Upper lobe of right lung (tissue), 1 donor: ENCODE measurements at regions not wholly inside any gene's neighbourhood (a gene's known extent, or its start where the extent isn't known, plus 50 kb on each side); places are given as distances from the start of the nearest gene placed in this dataset.

Experiments used
- ATAC-seq: fragments of 200-7000 bp; cut with Tn5 transposase; one replicate; pipeline ENCODE4 v1.9.1; 2020; ENCODE audit warnings: mild to moderate bottlenecking, moderate library complexity
- DNase-seq: peaks from one replicate; pipeline ENCODE4 v3.0.0-alpha.2; 2020
- H3K27ac ChIP-seq: fragments of 200-600 bp; one replicate; pipeline ENCODE4 v1.8.0; 2022
- H3K27me3 ChIP-seq: fragments of 200-600 bp; one replicate; pipeline ENCODE4 v1.8.0; 2022; ENCODE audit warnings: mild to moderate bottlenecking
- H3K36me3 ChIP-seq: fragments of 200-600 bp; one replicate; pipeline ENCODE4 v1.8.0; 2022
- H3K4me1 ChIP-seq: fragments of 200-600 bp; one replicate; pipeline ENCODE4 v1.8.0; 2022
- H3K4me3 ChIP-seq: fragments of 200-600 bp; one replicate; pipeline ENCODE4 v1.8.0; 2022; ENCODE audit warnings: mild to moderate bottlenecking
- H3K9me3 ChIP-seq: fragments of 200-600 bp; one replicate; pipeline ENCODE4 v1.8.0; 2022
- intact Hi-C: fragments of 100-400 bp; cut with DNase I; formaldehyde crosslinking; loops from one replicate; pipeline ENCODE4 v1.11.0; 2022
- TF ChIP-seq, protein P1 (sequence below): fragments of 200-600 bp; IDR thresholded peaks from one replicate; pipeline ENCODE4 v1.8.0; 2022; ENCODE audit warnings: antibody characterized with exemption
- donor health status: DM: no; HTN: yes; CAD: no; lungs with severe emphysema.

DNA sequence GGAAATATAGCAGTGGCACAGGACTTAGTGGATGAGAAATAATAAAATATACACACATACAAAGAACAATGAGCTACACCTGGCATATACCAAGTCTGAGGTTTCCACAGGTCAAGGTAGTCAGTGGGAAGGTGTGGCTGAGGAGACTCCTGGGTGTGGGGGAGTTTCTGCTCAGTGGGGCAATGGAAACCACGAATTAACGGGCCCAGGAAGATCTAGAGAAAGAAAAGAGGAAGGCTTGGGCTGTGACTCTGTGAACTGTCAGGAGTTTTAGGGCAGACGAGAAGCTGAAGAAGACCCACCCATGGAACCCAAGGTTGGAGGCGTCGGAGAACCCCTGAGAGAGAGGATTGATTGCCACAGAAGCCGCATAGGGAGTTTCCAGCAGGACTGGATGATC, 196.5 kb downstream of the HERPUD2 start:
- no peaks in the 10 kb centered on the region for H3K9me3 ChIP-seq
- TF ChIP-seq, protein P1, sequence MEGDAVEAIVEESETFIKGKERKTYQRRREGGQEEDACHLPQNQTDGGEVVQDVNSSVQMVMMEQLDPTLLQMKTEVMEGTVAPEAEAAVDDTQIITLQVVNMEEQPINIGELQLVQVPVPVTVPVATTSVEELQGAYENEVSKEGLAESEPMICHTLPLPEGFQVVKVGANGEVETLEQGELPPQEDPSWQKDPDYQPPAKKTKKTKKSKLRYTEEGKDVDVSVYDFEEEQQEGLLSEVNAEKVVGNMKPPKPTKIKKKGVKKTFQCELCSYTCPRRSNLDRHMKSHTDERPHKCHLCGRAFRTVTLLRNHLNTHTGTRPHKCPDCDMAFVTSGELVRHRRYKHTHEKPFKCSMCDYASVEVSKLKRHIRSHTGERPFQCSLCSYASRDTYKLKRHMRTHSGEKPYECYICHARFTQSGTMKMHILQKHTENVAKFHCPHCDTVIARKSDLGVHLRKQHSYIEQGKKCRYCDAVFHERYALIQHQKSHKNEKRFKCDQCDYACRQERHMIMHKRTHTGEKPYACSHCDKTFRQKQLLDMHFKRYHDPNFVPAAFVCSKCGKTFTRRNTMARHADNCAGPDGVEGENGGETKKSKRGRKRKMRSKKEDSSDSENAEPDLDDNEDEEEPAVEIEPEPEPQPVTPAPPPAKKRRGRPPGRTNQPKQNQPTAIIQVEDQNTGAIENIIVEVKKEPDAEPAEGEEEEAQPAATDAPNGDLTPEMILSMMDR, result no peak

DNA sequence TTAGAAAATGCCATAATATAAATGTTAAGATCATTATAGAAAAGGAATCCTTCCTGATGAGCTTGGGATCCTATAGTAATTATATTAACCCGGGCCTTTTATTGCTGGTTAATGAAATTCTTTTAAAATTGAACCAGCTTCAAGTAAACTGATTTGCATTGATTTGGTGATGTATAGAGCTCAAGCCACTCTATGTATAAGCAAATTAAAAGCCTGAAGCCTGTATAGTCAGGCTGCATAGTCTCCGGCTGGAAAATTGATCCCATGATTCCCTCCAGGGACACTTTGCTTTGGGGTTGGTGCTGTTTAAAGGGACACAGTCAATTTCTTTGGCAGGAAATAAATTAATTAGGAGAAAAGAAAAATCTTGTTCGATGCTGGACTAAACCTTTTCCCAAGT, 199.1 kb downstream of the HERPUD2 start:
- no peak overlapping the region for H3K4me3 ChIP-seq
- intact Hi-C loops, result no loop called here
- H3K4me1 ChIP-seq, result no peaks in the 10 kb centered on the region
- no peaks in the 10 kb centered on the region for H3K27me3 ChIP-seq
- DNase-seq (no peak), ATAC-seq (no peak)
- H3K27ac ChIP-seq, result no peak overlapping the region
- no peaks in the 10 kb centered on the region for H3K9me3 ChIP-seq
- TF ChIP-seq, protein P1, result no peak
- H3K36me3 ChIP-seq, result no peaks in the 10 kb centered on the region

More for the DNA sequence above, 196.5 kb downstream of the HERPUD2 start:
- Histone ChIP-seq H3K27ac (no peak overlapping the region), H3K4me1 (no peaks in the 10 kb centered on the region), H3K36me3 (no peaks in the 10 kb centered on the region), H3K27me3 (no peaks in the 10 kb centered on the region), H3K4me3 (no peak overlapping the region)
- no peak for ATAC-seq
- no peak for DNase-seq
- intact Hi-C loops, result no loop called here

DNA sequence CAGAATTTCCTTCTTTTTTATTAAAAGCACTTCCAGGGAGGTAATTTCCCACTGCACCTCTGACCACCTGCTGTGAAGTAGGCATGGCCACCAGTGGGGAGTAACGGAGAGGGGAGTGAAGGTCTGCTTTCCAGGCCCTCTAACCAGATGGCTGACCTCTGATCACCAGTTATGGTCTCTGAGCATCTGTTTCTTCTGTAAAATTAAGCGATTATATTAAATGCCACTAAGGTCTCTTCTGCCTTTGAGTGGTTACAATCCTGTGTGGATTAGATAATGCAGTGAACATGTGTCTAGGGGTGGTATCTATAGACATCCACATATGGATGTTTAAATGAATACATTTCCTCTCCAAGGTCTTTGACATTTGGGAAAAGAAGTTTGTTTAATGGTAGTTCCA, 199.6 kb downstream of the HERPUD2 start:
- H3K27me3 ChIP-seq, result no peaks in the 10 kb centered on the region
- no peaks in the 10 kb centered on the region for H3K36me3 ChIP-seq
- intact Hi-C loops, result no loop called here
- H3K4me3 ChIP-seq, result no peak overlapping the region
- H3K27ac ChIP-seq, result no peak overlapping the region
- ATAC-seq (no peak), DNase-seq (no peak)
- no peaks in the 10 kb centered on the region for H3K4me1 ChIP-seq
- H3K9me3 ChIP-seq, result no peaks in the 10 kb centered on the region
- TF ChIP-seq, protein P1, result no peak

DNA sequence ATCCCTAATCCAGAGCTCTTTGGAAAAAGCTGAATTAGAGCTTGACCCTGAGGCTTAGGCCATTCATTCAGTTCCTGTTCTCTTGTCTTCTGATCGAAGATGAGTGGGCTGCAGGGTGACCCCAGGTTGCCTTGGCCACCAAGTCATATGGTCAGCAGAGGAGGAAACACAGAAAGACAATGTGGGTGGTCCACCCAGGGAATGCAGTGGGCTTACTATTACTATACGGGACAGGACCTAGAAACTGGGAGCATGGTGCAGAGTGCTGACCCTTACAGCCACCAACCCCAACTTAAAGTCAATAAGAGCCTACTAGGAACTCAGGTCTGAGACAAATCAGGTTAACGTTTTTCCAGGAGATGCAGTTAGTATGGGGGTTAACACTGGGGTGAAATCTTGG, 200.5 kb downstream of the HERPUD2 start:
- no peak for ATAC-seq
- intact Hi-C loops, result no loop called here

DNA sequence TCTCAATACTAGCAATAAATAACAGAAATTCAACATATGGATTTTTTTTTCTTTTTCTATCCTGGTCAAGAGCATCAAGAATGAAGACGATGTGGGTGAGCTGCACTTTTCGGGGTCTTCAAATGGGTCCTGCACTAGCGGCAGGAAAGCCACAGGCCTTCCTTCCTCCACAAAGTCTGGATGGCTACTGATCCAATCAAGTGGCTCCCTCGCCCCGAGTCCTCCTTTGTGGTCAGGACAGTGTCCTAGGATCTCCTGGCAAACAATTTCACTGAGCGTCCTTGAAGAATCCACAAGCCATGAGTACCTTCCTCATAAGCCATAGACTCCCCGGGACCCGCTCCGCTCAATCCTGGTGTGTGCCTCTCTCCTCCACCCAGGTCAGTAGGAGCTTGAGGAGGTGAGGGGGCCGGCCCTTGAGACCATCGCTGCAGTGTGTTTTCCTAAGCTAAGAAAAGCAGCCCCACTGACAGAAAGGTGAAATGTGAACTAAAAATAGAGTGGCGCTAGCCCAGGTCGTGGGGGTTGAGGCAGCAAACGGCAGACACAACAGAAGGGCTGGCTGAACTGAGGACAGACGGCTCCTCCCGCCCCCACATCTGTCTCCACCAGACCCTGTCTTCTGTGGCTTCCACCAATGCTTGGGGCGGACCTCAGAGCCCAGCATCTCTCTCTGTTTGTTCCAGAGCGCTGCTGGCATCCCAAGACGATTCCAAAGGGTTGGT, 202.3 kb downstream of the HERPUD2 start:
- Histone ChIP-seq H3K4me3 (no peak overlapping the region), H3K9me3 (no peaks in the 10 kb centered on the region), H3K36me3 (no peaks in the 10 kb centered on the region), H3K27ac (no peak overlapping the region), H3K27me3 (no peaks in the 10 kb centered on the region), H3K4me1 (no peaks in the 10 kb centered on the region)
- no peak for DNase-seq
- intact Hi-C loops, result no loop called here
- TF ChIP-seq, protein P1, result no peak
- no peak for ATAC-seq

More for the DNA sequence above, 200.5 kb downstream of the HERPUD2 start:
- Histone ChIP-seq H3K27me3 (no peaks in the 10 kb centered on the region), H3K9me3 (no peaks in the 10 kb centered on the region), H3K4me3 (no peak overlapping the region), H3K4me1 (no peaks in the 10 kb centered on the region), H3K27ac (no peak overlapping the region), H3K36me3 (no peaks in the 10 kb centered on the region)
- TF ChIP-seq, protein P1, result no peak
- DNase-seq, result no peak

DNA sequence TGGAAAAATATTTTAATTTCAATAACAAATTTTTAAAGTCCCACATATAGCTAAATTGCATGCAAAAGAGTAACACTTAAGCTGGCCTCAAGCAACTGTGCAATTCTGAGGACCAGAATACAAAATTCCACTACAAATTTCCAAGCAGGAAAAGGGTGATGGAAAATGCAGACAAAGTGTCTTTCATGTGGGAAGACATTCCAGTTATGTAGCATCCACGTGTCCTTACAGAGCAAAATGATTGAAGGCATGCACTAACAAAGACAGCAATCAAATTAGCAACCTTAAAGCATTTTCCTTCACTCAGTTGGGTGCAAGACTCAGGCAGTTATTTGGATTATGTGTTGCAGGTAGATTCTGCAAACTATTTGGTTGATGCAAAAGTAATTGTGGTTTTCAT, 203.7 kb downstream of the HERPUD2 start:
- no peaks in the 10 kb centered on the region for H3K27me3 ChIP-seq
- no peak overlapping the region for H3K4me3 ChIP-seq
- DNase-seq, result no peak
- no peaks in the 10 kb centered on the region for H3K9me3 ChIP-seq
- intact Hi-C loops, result no loop called here
- H3K4me1 ChIP-seq, result no peaks in the 10 kb centered on the region
- no peaks in the 10 kb centered on the region for H3K36me3 ChIP-seq
- ATAC-seq, result no peak
- TF ChIP-seq, protein P1, result no peak
- no peak overlapping the region for H3K27ac ChIP-seq
